ENCODE measurements at regions not wholly inside any gene's neighbourhood (a gene's known extent, or its start where the extent isn't known, plus 50 kb on each side); places are given as distances from the start of the nearest gene placed in this dataset.

GRCh38 chr11:98561252-98561651, 459.5 kb upstream of the CNTN5 start:
- Histone ChIP-seq H3K4me1 (no peaks in the 10 kb centered on the region), H3K27me3 (no peaks in the 10 kb centered on the region), H3K36me3 (no peaks in the 10 kb centered on the region), H3K27ac (no peak overlapping the region), H3K9me3 (no peaks in the 10 kb centered on the region), H3K4me3 (no peak overlapping the region)
- no peak for TF ChIP-seq POLR2A (IDR thresholded peaks at IDR 0.05)
- no peak for TF ChIP-seq CTCF (IDR thresholded peaks at IDR 0.05 in 4 of 5, conservative IDR thresholded peaks at IDR 0.05 in 1 of 5)
- no peak for ATAC-seq
- DNase-seq = no peak
- in situ Hi-C loops (cut with MboI; ENCODE audit: low sequenced_read_pairs in 4 of 4) (no loop called here), intact Hi-C loops (cut with DNase I; ENCODE audit: low total_unique reads) (no loop called here)

GRCh38 chr11:98561877-98562395, 458.8 kb upstream of the CNTN5 start:
- in situ Hi-C loops (cut with MboI; ENCODE audit: low sequenced_read_pairs in 4 of 4) (no loop called here), intact Hi-C loops (cut with DNase I; ENCODE audit: low total_unique reads) (no loop called here)
- DNase-seq (no peak), ATAC-seq (no peak)
- no peaks in the 10 kb centered on the region for H3K4me1 ChIP-seq
- H3K4me3 ChIP-seq = no peak overlapping the region
- no peaks in the 10 kb centered on the region for H3K27me3 ChIP-seq
- H3K9me3 ChIP-seq = no peaks in the 10 kb centered on the region
- H3K27ac ChIP-seq = no peak overlapping the region
- TF ChIP-seq CTCF (IDR thresholded peaks at IDR 0.05 in 4 of 5, conservative IDR thresholded peaks at IDR 0.05 in 1 of 5) (no peak), POLR2A (IDR thresholded peaks at IDR 0.05) (no peak)
- H3K36me3 ChIP-seq = no peaks in the 10 kb centered on the region

GRCh38 chr11:98564233-98564632, 456.5 kb upstream of the CNTN5 start:
- no peak overlapping the region for H3K4me3 ChIP-seq
- H3K4me1 ChIP-seq = no peaks in the 10 kb centered on the region
- in situ Hi-C loops (cut with MboI; ENCODE audit: low sequenced_read_pairs in 4 of 4) = no loop called here
- no peaks in the 10 kb centered on the region for H3K36me3 ChIP-seq
- no peak overlapping the region for H3K27ac ChIP-seq
- no peaks in the 10 kb centered on the region for H3K9me3 ChIP-seq
- DNase-seq (no peak), ATAC-seq (no peak)
- TF ChIP-seq CTCF (IDR thresholded peaks at IDR 0.05 in 4 of 5, conservative IDR thresholded peaks at IDR 0.05 in 1 of 5) = no peak
- TF ChIP-seq POLR2A (IDR thresholded peaks at IDR 0.05) = no peak
- intact Hi-C loops (cut with DNase I; ENCODE audit: low total_unique reads) = no loop called here
- H3K27me3 ChIP-seq = no peaks in the 10 kb centered on the region

- H3K4me1 ChIP-seq = no peaks in the 10 kb centered on the region
- no peak for DNase-seq
- in situ Hi-C loops (cut with MboI; ENCODE audit: low sequenced_read_pairs in 4 of 4) = no loop called here
- H3K36me3 ChIP-seq = no peaks in the 10 kb centered on the region
- ATAC-seq = no peak
- intact Hi-C loops (cut with DNase I; ENCODE audit: low total_unique reads) = no loop called here
- no peaks in the 10 kb centered on the region for H3K27me3 ChIP-seq
- TF ChIP-seq CTCF (IDR thresholded peaks at IDR 0.05 in 4 of 5, conservative IDR thresholded peaks at IDR 0.05 in 1 of 5) = no peak
- no peak for TF ChIP-seq POLR2A (IDR thresholded peaks at IDR 0.05)
- no peak overlapping the region for H3K4me3 ChIP-seq
- H3K9me3 ChIP-seq = no peaks in the 10 kb centered on the region
- H3K27ac ChIP-seq = no peak overlapping the region
These were observed 455.9 kb upstream of the CNTN5 start for GRCh38 chr11:98564881-98565280.

- H3K27ac ChIP-seq = no peak overlapping the region
- intact Hi-C loops (cut with DNase I; ENCODE audit: low total_unique reads) = no loop called here
- no peak overlapping the region for H3K4me3 ChIP-seq
- ATAC-seq (no peak), DNase-seq (no peak)
- no peaks in the 10 kb centered on the region for H3K36me3 ChIP-seq
- in situ Hi-C loops (cut with MboI; ENCODE audit: low sequenced_read_pairs in 4 of 4) = no loop called here
- H3K27me3 ChIP-seq = no peaks in the 10 kb centered on the region
- no peaks in the 10 kb centered on the region for H3K4me1 ChIP-seq
- H3K9me3 ChIP-seq = no peaks in the 10 kb centered on the region
- no peak for TF ChIP-seq POLR2A (IDR thresholded peaks at IDR 0.05)
These were observed 455.4 kb upstream of the CNTN5 start for GRCh38 chr11:98565311-98565710.

Measured in gastrocnemius medialis (tissue), 4 donors.